Caki2 (cell line): ENCODE measurements at regions not wholly inside any gene's neighbourhood (a gene's known extent, or its start where the extent isn't known, plus 50 kb on each side); places are given as distances from the start of the nearest gene placed in this dataset.
"Not testable (repeated sequence)": the region's sequence is repeated elsewhere in the genome, so short reads cannot be mapped to it uniquely, and the experiment has no call there.

Experiments
- DNase-seq: peaks from one replicate; pipeline ENCODE4 v3.0.0-alpha.2; 2015; ENCODE audit warnings: low read depth
- in situ Hi-C: cut with HindIII; loops from 2 replicates; pipeline ENCODE4 v1.10.0; 2016; ENCODE audit warnings: low sequenced_read_pairs, low pct_unique_long_range_greater_than_20kb, mixed read lengths

GRCh38 chr4:137927972-137928371 lies 314.2 kb downstream of the SLC7A11 start:
- no peak for DNase-seq
- in situ Hi-C loops: no loop called here

- no peak for DNase-seq
- in situ Hi-C loops: no loop called here
Measured at GRCh38 chr4:137923494-137923893, 318.7 kb downstream of the SLC7A11 start.

GRCh38 chr4:137922721-137923120 lies 319.4 kb downstream of the SLC7A11 start:
- in situ Hi-C loops: no loop called here
- DNase-seq: no peak

- in situ Hi-C loops: no loop called here
- no peak for DNase-seq
Measured at GRCh38 chr4:137909529-137910309, 332.4 kb downstream of the SLC7A11 start.

- in situ Hi-C loops: no loop called here
Measured at GRCh38 chr4:137905930-137906329, 336.2 kb downstream of the SLC7A11 start.

GRCh38 chr4:137901114-137901513 lies 341.0 kb downstream of the SLC7A11 start:
- in situ Hi-C loops: no loop called here
- DNase-seq: no peak

More at GRCh38 chr4:137905930-137906329, 336.2 kb downstream of the SLC7A11 start:
- DNase-seq: no peak

- no peak for DNase-seq
- in situ Hi-C loops: no loop called here
Measured at GRCh38 chr4:137896221-137896737, 345.9 kb downstream of the SLC7A11 start.

- in situ Hi-C loops, DNase-seq: not testable (repeated sequence)
Measured at GRCh38 chr4:137895515-137895914, 346.6 kb downstream of the SLC7A11 start.

- in situ Hi-C loops: no loop called here
- DNase-seq: no peak
Measured at GRCh38 chr4:137892134-137892533, 350.0 kb downstream of the SLC7A11 start.

- in situ Hi-C loops: no loop called here
- DNase-seq: no peak
Measured at GRCh38 chr4:137890812-137891211, 351.3 kb downstream of the SLC7A11 start.

- in situ Hi-C loops: no loop called here
- DNase-seq: no peak
Measured at GRCh38 chr4:137881641-137882040, 349.3 kb upstream of the PCDH18 start.

- DNase-seq, in situ Hi-C loops: not testable (repeated sequence)
Measured at GRCh38 chr4:137868067-137868466, 335.8 kb upstream of the PCDH18 start.

- in situ Hi-C loops: no loop called here
Measured at GRCh38 chr4:137866671-137867070, 334.4 kb upstream of the PCDH18 start.

GRCh38 chr4:137861682-137862081 lies 329.4 kb upstream of the PCDH18 start:
- DNase-seq: no peak
- in situ Hi-C loops: no loop called here

More at GRCh38 chr4:137866671-137867070, 334.4 kb upstream of the PCDH18 start:
- DNase-seq: no peak

- DNase-seq: no peak
- in situ Hi-C loops: no loop called here
Measured at GRCh38 chr4:137853424-137853823, 321.1 kb upstream of the PCDH18 start.

- no peak for DNase-seq
- in situ Hi-C loops: no loop called here
Measured at GRCh38 chr4:137852326-137852725, 320.0 kb upstream of the PCDH18 start.

- DNase-seq: no peak
- in situ Hi-C loops: no loop called here
Measured at GRCh38 chr4:137851435-137851834, 319.1 kb upstream of the PCDH18 start.

GRCh38 chr4:137827945-137828344 lies 295.7 kb upstream of the PCDH18 start:
- in situ Hi-C loops, DNase-seq: not testable (repeated sequence)

GRCh38 chr4:137825505-137825904 lies 293.2 kb upstream of the PCDH18 start:
- in situ Hi-C loops: no loop called here
- DNase-seq: no peak

GRCh38 chr4:137823007-137823406 lies 290.7 kb upstream of the PCDH18 start:
- in situ Hi-C loops: no loop called here
- DNase-seq: no peak
